CD4-positive, alpha-beta T cell (primary cell): ENCODE measurements at regions not wholly inside any gene's neighbourhood (a gene's known extent, or its start where the extent isn't known, plus 50 kb on each side); places are given as distances from the start of the nearest gene placed in this dataset.

ENCODE experiments used
- ATAC-seq: fragments of 200-7000 bp; cut with Tn5 transposase; one replicate; pipeline ENCODE4 v1.10.0; 2022; ENCODE audit warnings: mild to moderate bottlenecking; ENCODE audit not compliant: poor library complexity
- CTCF ChIA-PET: fragments of 350-600 bp; sonication (Branson Sonifier 250); formaldehyde crosslinking; loops from one replicate; lab custom pipeline; 2021; ENCODE audit warnings: antibody characterized with exemption, inconsistent platforms; lab: Charles Lee
- POLR2A ChIA-PET: fragments of 350-600 bp; sonication (Branson Sonifier 250); formaldehyde crosslinking; loops from one replicate; lab custom pipeline; 2021; ENCODE audit warnings: antibody characterized with exemption, inconsistent platforms; lab: Charles Lee
- DNase-seq, 14 experiments: peaks; one replicate each; pipeline ENCODE4 v3.0.0-alpha.2; 2013 to 2020; ENCODE audit warnings: mixed read lengths in 2 of 14
- H3K27ac ChIP-seq, 2 donors: one replicate each; pipeline versions ENCODE4 v1.5.1 to v1.7.0; 2013; ENCODE audit warnings: low read length in 2 of 2, low read depth in 1 of 2, mild to moderate bottlenecking in 1 of 2
- H3K27me3 ChIP-seq, 2 experiments: 1 replicate in 1 of 2; 2 replicates in 1 of 2; pipeline versions ENCODE4 v1.6.1 to v1.7.0; 2013; ENCODE audit warnings: low read length in 2 of 2, control low read depth in 1 of 2, mild to moderate bottlenecking in 1 of 2, moderate library complexity in 1 of 2; ENCODE audit not compliant: insufficient read depth in 2 of 2, control insufficient read depth in 1 of 2
- H3K36me3 ChIP-seq: one replicate; pipeline ENCODE4 v1.6.1; 2013; ENCODE audit warnings: low read length, control low read depth; ENCODE audit not compliant: insufficient read depth
- H3K4me1 ChIP-seq: one replicate; pipeline ENCODE4 v1.6.1; 2013; ENCODE audit warnings: low read length, control low read depth; ENCODE audit not compliant: insufficient read depth
- H3K4me3 ChIP-seq: one replicate; pipeline ENCODE4 v1.5.1; 2013; ENCODE audit warnings: mild to moderate bottlenecking, low read length, moderate library complexity
- H3K9me3 ChIP-seq, 2 experiments: 1 replicate in 1 of 2; 2 replicates in 1 of 2; pipeline versions ENCODE4 v1.6.1 to v1.7.0; 2013; ENCODE audit warnings: low read length in 2 of 2, mild to moderate bottlenecking in 2 of 2, control low read depth in 1 of 2, moderate library complexity in 1 of 2; ENCODE audit not compliant: control insufficient read depth in 1 of 2, insufficient read depth in 1 of 2
- H3K27ac Mint-ChIP-seq: one replicate; pipeline ENCODE4 v1.8.0; 2020; ENCODE audit warnings: mixed read lengths
- H3K27me3 Mint-ChIP-seq: one replicate; pipeline ENCODE4 v1.8.0; 2021; ENCODE audit warnings: mixed read lengths
- H3K36me3 Mint-ChIP-seq: one replicate; pipeline ENCODE4 v1.8.0; 2021; ENCODE audit warnings: low read depth, mixed read lengths
- H3K4me1 Mint-ChIP-seq: one replicate; pipeline ENCODE4 v1.8.0; 2021; ENCODE audit warnings: low read depth, mixed read lengths
- H3K4me3 Mint-ChIP-seq: one replicate; pipeline ENCODE4 v1.8.0; 2020; ENCODE audit warnings: mild to moderate bottlenecking, mixed read lengths
- H3K9me3 Mint-ChIP-seq: one replicate; pipeline ENCODE4 v1.8.0; 2020; ENCODE audit warnings: mixed read lengths
- CTCF ChIP-seq: fragments of 200-600 bp; IDR thresholded peaks from one replicate; pipeline ENCODE4 v1.8.0; 2022; ENCODE audit warnings: antibody characterized with exemption, mild to moderate bottlenecking
- intact Hi-C, 2 experiments: fragments of 100-400 bp; cut with DNase I in 1 of 2; cut with micrococcal nuclease in 1 of 2; formaldehyde crosslinking; loops; one replicate each; pipeline versions ENCODE4 v1.15.1 to v1.9.0; 2023 to 2025; cut with DNase I, micrococcal nuclease

- no peak overlapping the region for H3K4me3 Mint-ChIP-seq
- POLR2A ChIA-PET: no interaction called here
Observed at GRCh38 chr6:120556491-120556890, 777.8 kb downstream of the TBC1D32 start.

GRCh38 chr6:120553353-120553752 lies 780.9 kb downstream of the TBC1D32 start:
- no peaks in the 10 kb centered on the region for H3K27me3 ChIP-seq
- ChIA-PET CTCF (no interaction called here), POLR2A (no interaction called here)
- peaks cover 0 to 4% of the 10 kb centered on the region in 2 experiments for H3K9me3 ChIP-seq
- H3K9me3 Mint-ChIP-seq: peaks cover 2% of the 10 kb centered on the region
- H3K4me3 Mint-ChIP-seq: no peak overlapping the region
- no peak for TF ChIP-seq CTCF
- H3K4me1 ChIP-seq: no peaks in the 10 kb centered on the region
- H3K27ac Mint-ChIP-seq: no peak overlapping the region
- no peaks in the 10 kb centered on the region for H3K36me3 Mint-ChIP-seq
- ATAC-seq (no peak), DNase-seq (no peak)
- no peaks in the 10 kb centered on the region for H3K36me3 ChIP-seq
- no peaks in the 10 kb centered on the region for H3K4me1 Mint-ChIP-seq
- H3K27me3 Mint-ChIP-seq: no peaks in the 10 kb centered on the region
- H3K27ac ChIP-seq: no peak overlapping the region
- intact Hi-C loops: no loop called here
- H3K4me3 ChIP-seq: no peak overlapping the region

More at GRCh38 chr6:120556491-120556890, 777.8 kb downstream of the TBC1D32 start:
- CTCF ChIA-PET: no interaction called here
- H3K4me3 ChIP-seq: no peak overlapping the region
- Mint-ChIP-seq H3K9me3 (peaks cover 2% of the 10 kb centered on the region), H3K36me3 (no peaks in the 10 kb centered on the region), H3K27me3 (no peaks in the 10 kb centered on the region), H3K27ac (no peak overlapping the region), H3K4me1 (no peaks in the 10 kb centered on the region)
- no peaks in the 10 kb centered on the region for H3K36me3 ChIP-seq
- TF ChIP-seq CTCF: no peak
- no peaks in the 10 kb centered on the region for H3K27me3 ChIP-seq
- ATAC-seq (no peak), DNase-seq (no peak)
- no peak overlapping the region for H3K27ac ChIP-seq
- intact Hi-C loops: no loop called here
- H3K4me1 ChIP-seq: no peaks in the 10 kb centered on the region
- peaks cover 0 to 4% of the 10 kb centered on the region in 2 experiments for H3K9me3 ChIP-seq

- H3K36me3 Mint-ChIP-seq: no peaks in the 10 kb centered on the region
- peaks cover 2% of the 10 kb centered on the region for H3K9me3 Mint-ChIP-seq
- intact Hi-C loops: no loop called here
- H3K27me3 Mint-ChIP-seq: no peaks in the 10 kb centered on the region
- Histone ChIP-seq H3K36me3 (no peaks in the 10 kb centered on the region), H3K27me3 (no peaks in the 10 kb centered on the region), H3K4me1 (no peaks in the 10 kb centered on the region), H3K9me3 (no peaks in the 10 kb centered on the region), H3K4me3 (no peak overlapping the region), H3K27ac (no peak overlapping the region)
- H3K4me3 Mint-ChIP-seq: no peak overlapping the region
- no peak overlapping the region for H3K27ac Mint-ChIP-seq
- ATAC-seq: no peak
- POLR2A ChIA-PET: no interaction called here
- TF ChIP-seq CTCF: no peak
- DNase-seq: no peak
- CTCF ChIA-PET: no interaction called here
- H3K4me1 Mint-ChIP-seq: no peaks in the 10 kb centered on the region
Observed at GRCh38 chr6:120545353-120545752, 788.9 kb downstream of the TBC1D32 start.
